Nucleus accumbens (tissue), 56 donors: ENCODE measurements at regions not wholly inside any gene's neighbourhood (a gene's known extent, or its start where the extent isn't known, plus 50 kb on each side); places are given as distances from the start of the nearest gene placed in this dataset.
A peak's percentile ranks its signal among the peaks of the same experiment; 100 is the strongest.

Experiments
- DNase-seq, 56 donors: peaks; one replicate each; lab custom pipeline; 2025; lab: John Stamatoyannopoulos, UW

GRCh38 chr9:119559056-119559455 is 189.8 kb upstream of the BRINP1 start:
- no peak for DNase-seq

- DNase-seq = peak in 52 of 56 donors; percentile 7 to 79 (median 48)
Observed at GRCh38 chr9:119556129-119556875, 187.1 kb upstream of the BRINP1 start.

GRCh38 chr9:119544492-119544891 is 175.3 kb upstream of the BRINP1 start:
- DNase-seq = no peak

- no peak for DNase-seq
Observed at GRCh38 chr9:119537138-119537537, 167.9 kb upstream of the BRINP1 start.

GRCh38 chr9:119533504-119533903 is 164.3 kb upstream of the BRINP1 start:
- DNase-seq = no peak

- peak in 1 of 56 donors; percentile 0 for DNase-seq
Observed at GRCh38 chr9:119526698-119527097, 157.5 kb upstream of the BRINP1 start.

GRCh38 chr9:119523508-119523907 is 154.3 kb upstream of the BRINP1 start:
- no peak for DNase-seq

- no peak for DNase-seq
Observed at GRCh38 chr9:119522381-119522780, 153.1 kb upstream of the BRINP1 start.

GRCh38 chr9:119509291-119509905 is 140.2 kb upstream of the BRINP1 start:
- no peak for DNase-seq

- no peak for DNase-seq
Observed at GRCh38 chr9:119501374-119501773, 132.1 kb upstream of the BRINP1 start.

GRCh38 chr9:119500072-119500771 is 131.0 kb upstream of the BRINP1 start:
- peak in 2 of 56 donors; percentile 4 to 5 for DNase-seq

- no peak for DNase-seq
Observed at GRCh38 chr9:119487118-119487827, 118.0 kb upstream of the BRINP1 start.

GRCh38 chr9:119483153-119483552 is 113.9 kb upstream of the BRINP1 start:
- DNase-seq = no peak

GRCh38 chr9:119477197-119477596 is 108.0 kb upstream of the BRINP1 start:
- no peak for DNase-seq

- DNase-seq = no peak
Observed at GRCh38 chr9:119458068-119458467, 88.8 kb upstream of the BRINP1 start.

GRCh38 chr9:119453980-119454379 is 84.7 kb upstream of the BRINP1 start:
- DNase-seq = no peak

- DNase-seq = no peak
Observed at GRCh38 chr9:119453490-119453911, 84.3 kb upstream of the BRINP1 start.

- DNase-seq = no peak
Observed at GRCh38 chr9:119451426-119451825, 82.2 kb upstream of the BRINP1 start.

- no peak for DNase-seq
Observed at GRCh38 chr9:119443179-119443578, 73.9 kb upstream of the BRINP1 start.

GRCh38 chr9:119441832-119442231 is 72.6 kb upstream of the BRINP1 start:
- DNase-seq = no peak

- DNase-seq = no peak
Observed at GRCh38 chr9:119441338-119441737, 72.1 kb upstream of the BRINP1 start.
